BJ (cell line): ENCODE measurements at regions not wholly inside any gene's neighbourhood (a gene's known extent, or its start where the extent isn't known, plus 50 kb on each side); places are given as distances from the start of the nearest gene placed in this dataset.

Experiments used
- CTCF ChIA-PET: fragments of 350-600 bp; formaldehyde crosslinking; extraction: SDS; loops from one replicate; lab custom pipeline; 2021; ENCODE audit warnings: antibody characterized with exemption, inconsistent platforms; lab: Yijun Ruan, JAX
- POLR2A ChIA-PET: fragments of 300-600 bp; sonication (Branson Sonifier 250); formaldehyde crosslinking; extraction: SDS; loops from one replicate; lab custom pipeline; 2021; ENCODE audit warnings: antibody characterized with exemption; lab: Charles Lee
- DNase-seq: peaks from one replicate; pipeline ENCODE4 v3.0.0-alpha.2; 2011; ENCODE audit warnings: low read depth
- H3K27me3 ChIP-seq: 2 replicates; pipeline ENCODE4 v1.6.0; 2011; ENCODE audit warnings: low read length; ENCODE audit not compliant: control insufficient read depth, insufficient read depth
- H3K36me3 ChIP-seq: 2 replicates; pipeline ENCODE4 v1.5.1; 2011; ENCODE audit warnings: low read length; ENCODE audit not compliant: control insufficient read depth, insufficient read depth
- H3K4me3 ChIP-seq: 2 replicates; pipeline ENCODE4 v1.5.1; 2011; ENCODE audit warnings: low read depth, mild to moderate bottlenecking, control low read depth, low read length
- CTCF ChIP-seq: IDR thresholded peaks from 2 replicates; pipeline ENCODE4 v1.5.1; 2011; ENCODE audit warnings: low read depth, mild to moderate bottlenecking, control low read depth, inconsistent platforms, low read length, moderate library complexity; ENCODE audit not compliant: insufficient read depth

- no peaks in the 10 kb centered on the region for H3K36me3 ChIP-seq
- DNase-seq = no peak
- no peaks in the 10 kb centered on the region; the same call in 1 of the 2 replicates for H3K27me3 ChIP-seq
- ChIA-PET POLR2A (no interaction called here), CTCF (interaction anchor here (1.1 to 1.6 kb wide), 5 partner anchors 10 to 101 kb away, joined by 3 to 4 read pairs (median 3); no protein-coding TSS in a partner anchor)
- TF ChIP-seq CTCF = no peak
- H3K4me3 ChIP-seq = no peak overlapping the region
Measured at GRCh38 chr1:209455145-209455544, 128.4 kb upstream of the CAMK1G start.

- TF ChIP-seq CTCF = no peak
- ChIA-PET CTCF (interaction anchor here (1.1 to 1.3 kb wide), 2 partner anchors 10 to 11 kb away, joined by 3 read pairs; no protein-coding TSS in a partner anchor), POLR2A (no interaction called here)
Measured at GRCh38 chr1:209455661-209456358, 127.7 kb upstream of the CAMK1G start.

GRCh38 chr1:209456878-209457277 lies 126.6 kb upstream of the CAMK1G start:
- Histone ChIP-seq H3K36me3 (no peaks in the 10 kb centered on the region), H3K27me3 (no peaks in the 10 kb centered on the region; the same call in 1 of the 2 replicates), H3K4me3 (no peak overlapping the region)
- DNase-seq = no peak
- TF ChIP-seq CTCF = no peak
- POLR2A ChIA-PET = no interaction called here
- CTCF ChIA-PET = no interaction called here

More at GRCh38 chr1:209455661-209456358, 127.7 kb upstream of the CAMK1G start:
- Histone ChIP-seq H3K36me3 (no peaks in the 10 kb centered on the region), H3K27me3 (no peaks in the 10 kb centered on the region; the same call in 1 of the 2 replicates), H3K4me3 (no peak overlapping the region)
- no peak for DNase-seq

- DNase-seq = no peak
- no peak overlapping the region for H3K4me3 ChIP-seq
- TF ChIP-seq CTCF = no peak
- H3K36me3 ChIP-seq = no peaks in the 10 kb centered on the region
- H3K27me3 ChIP-seq = no peaks in the 10 kb centered on the region; the same call in 1 of the 2 replicates
- POLR2A ChIA-PET = no interaction called here
- CTCF ChIA-PET = no interaction called here
Measured at GRCh38 chr1:209457401-209458125, 126.0 kb upstream of the CAMK1G start.

- Histone ChIP-seq H3K27me3 (no peaks in the 10 kb centered on the region; the same call in 1 of the 2 replicates), H3K36me3 (no peaks in the 10 kb centered on the region), H3K4me3 (no peak overlapping the region)
- no peak for DNase-seq
- ChIA-PET POLR2A (no interaction called here), CTCF (interaction anchor here (1.3 kb wide), 1 partner anchor 24 kb away, joined by 4 read pairs; no protein-coding TSS in a partner anchor)
- TF ChIP-seq CTCF = no peak
Measured at GRCh38 chr1:209458921-209459320, 124.6 kb upstream of the CAMK1G start.
